Testis (tissue), 2 donors: ENCODE measurements at regions not wholly inside any gene's neighbourhood (a gene's known extent, or its start where the extent isn't known, plus 50 kb on each side); places are given as distances from the start of the nearest gene placed in this dataset.
"Not testable (repeated sequence)": the region's sequence is repeated elsewhere in the genome, so short reads cannot be mapped to it uniquely, and the experiment has no call there.

ENCODE experiments used
- POLR2A ChIP-seq: fragments of 450-650 bp; IDR thresholded peaks from one replicate; pipeline ENCODE4 v1.6.1; 2017; ENCODE audit warnings: antibody characterized with exemption, mild to moderate bottlenecking, moderate library complexity
- TF ChIP-seq, protein P1 (sequence below), 3 experiments: fragments of 450-650 bp in 2 of 3; fragments of 200-600 bp in 1 of 3; sonication (generic) in 1 of 3; IDR thresholded peaks; one replicate each; pipeline ENCODE4 v1.5.1; 2016 to 2019; ENCODE audit warnings: antibody characterized with exemption in 3 of 3, mild to moderate bottlenecking in 2 of 3, moderate library complexity in 1 of 3

- TF ChIP-seq, protein P1, sequence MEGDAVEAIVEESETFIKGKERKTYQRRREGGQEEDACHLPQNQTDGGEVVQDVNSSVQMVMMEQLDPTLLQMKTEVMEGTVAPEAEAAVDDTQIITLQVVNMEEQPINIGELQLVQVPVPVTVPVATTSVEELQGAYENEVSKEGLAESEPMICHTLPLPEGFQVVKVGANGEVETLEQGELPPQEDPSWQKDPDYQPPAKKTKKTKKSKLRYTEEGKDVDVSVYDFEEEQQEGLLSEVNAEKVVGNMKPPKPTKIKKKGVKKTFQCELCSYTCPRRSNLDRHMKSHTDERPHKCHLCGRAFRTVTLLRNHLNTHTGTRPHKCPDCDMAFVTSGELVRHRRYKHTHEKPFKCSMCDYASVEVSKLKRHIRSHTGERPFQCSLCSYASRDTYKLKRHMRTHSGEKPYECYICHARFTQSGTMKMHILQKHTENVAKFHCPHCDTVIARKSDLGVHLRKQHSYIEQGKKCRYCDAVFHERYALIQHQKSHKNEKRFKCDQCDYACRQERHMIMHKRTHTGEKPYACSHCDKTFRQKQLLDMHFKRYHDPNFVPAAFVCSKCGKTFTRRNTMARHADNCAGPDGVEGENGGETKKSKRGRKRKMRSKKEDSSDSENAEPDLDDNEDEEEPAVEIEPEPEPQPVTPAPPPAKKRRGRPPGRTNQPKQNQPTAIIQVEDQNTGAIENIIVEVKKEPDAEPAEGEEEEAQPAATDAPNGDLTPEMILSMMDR (IDR thresholded peaks at IDR 0.05), result not testable (repeated sequence)
- TF ChIP-seq POLR2A, result not testable (repeated sequence)
Measured at GRCh38 chr21:9822093-9822820, 699.1 kb upstream of the TPTE start.
